Stimulated activated CD8-positive, alpha-beta memory T cell treated with anti-CD3 and anti-CD28 coated beads, Interleukin-7, amount 100 ng/mL, for 4 hours (primary cell): ENCODE measurements at regions not wholly inside any gene's neighbourhood (a gene's known extent, or its start where the extent isn't known, plus 50 kb on each side); places are given as distances from the start of the nearest gene placed in this dataset.
"Not testable (repeated sequence)": the region's sequence is repeated elsewhere in the genome, so short reads cannot be mapped to it uniquely, and the experiment has no call there.

Experiments used
- DNase-seq, 2 donors: peaks; one replicate each; pipeline ENCODE4 v3.0.0-alpha.2; 2020; ENCODE audit warnings: low read depth in 2 of 2

GRCh38 chr3:5545719-5546118, 358.2 kb downstream of the EDEM1 start:
- no peak for DNase-seq

DNA sequence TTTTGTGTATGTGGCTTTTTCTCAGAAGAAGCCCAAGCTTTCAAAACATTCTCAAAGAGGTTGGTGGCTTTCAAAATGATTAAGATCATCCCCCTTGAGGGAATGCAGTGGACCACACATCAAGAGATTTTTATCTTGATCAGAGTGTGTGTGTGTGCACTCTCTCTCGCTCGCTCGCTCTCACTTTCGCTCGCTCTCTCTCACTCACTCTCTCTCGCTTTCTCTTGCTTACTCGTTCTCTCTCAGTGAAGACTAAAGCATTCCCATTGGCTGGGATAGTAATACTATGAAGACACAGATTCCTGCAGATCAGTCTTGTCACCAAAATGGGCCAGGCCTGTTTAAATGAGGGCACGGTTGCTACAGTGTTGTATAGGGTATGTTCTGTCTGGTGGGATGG, 365.7 kb downstream of the EDEM1 start:
- DNase-seq, result no peak

DNA sequence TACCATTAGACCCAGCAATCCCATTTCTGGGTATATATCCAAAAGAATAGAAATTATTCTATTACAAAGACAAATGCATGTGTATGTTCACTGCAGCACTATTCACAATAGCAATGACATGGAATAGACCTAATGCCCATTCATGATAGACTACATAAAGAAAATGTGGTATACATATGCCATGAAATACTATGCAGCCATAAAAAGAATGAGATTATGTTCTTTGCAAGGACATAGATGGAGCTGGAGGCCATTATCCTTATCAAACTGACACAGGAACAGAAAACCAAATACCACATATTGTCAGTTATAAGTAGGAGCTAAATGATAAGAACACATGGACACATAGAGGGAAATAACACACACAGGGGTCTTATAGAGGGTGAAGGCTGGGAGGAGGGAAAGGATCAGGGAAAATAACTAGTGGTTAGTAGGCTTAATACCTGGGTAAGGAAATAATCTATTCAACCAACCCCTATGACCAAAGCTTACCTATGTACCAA, 366.8 kb downstream of the EDEM1 start:
- DNase-seq, result no peak

GRCh38 chr3:5560199-5560598, 372.7 kb downstream of the EDEM1 start:
- DNase-seq, result no peak

DNA sequence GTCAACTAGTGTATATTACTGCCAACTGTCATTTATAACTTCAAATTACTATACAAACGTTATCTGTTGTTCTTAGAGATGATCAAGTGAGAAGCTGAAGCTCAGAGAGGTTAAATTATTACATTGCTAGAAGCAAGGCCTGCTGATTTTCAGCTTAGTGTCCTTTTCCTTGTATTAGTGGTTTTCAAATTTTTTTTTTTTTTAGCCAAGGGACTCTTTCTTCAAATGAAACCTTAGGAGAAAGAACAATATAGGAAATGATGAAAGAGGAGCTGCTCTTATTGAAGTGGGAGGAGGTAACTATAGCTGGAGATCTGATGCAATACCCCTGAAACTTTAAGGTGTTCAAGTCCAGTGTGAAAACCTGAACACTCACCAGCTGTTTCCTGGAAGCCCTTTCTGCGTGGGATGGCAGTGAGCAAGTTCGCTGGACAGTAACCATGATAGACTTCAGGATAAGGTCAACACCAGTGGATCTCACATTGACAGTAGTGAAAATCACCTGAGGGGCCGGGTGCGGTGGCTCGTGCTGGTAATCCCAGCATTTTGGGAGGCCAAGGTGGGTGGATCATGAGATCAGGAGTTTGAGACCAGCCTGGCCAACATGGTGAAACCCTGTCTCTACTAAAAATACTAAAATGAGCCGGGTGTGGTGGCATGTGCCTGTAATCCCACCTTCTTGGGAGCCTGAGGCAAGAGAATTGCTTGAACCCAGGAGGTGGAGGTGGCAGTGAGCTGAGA, 376.2 kb downstream of the EDEM1 start:
- no peak for DNase-seq

- DNase-seq, result no peak
Measured at GRCh38 chr3:5564278-5564666, 376.8 kb downstream of the EDEM1 start.

- no peak for DNase-seq
Measured at GRCh38 chr3:5565026-5565425, 377.5 kb downstream of the EDEM1 start.

DNA sequence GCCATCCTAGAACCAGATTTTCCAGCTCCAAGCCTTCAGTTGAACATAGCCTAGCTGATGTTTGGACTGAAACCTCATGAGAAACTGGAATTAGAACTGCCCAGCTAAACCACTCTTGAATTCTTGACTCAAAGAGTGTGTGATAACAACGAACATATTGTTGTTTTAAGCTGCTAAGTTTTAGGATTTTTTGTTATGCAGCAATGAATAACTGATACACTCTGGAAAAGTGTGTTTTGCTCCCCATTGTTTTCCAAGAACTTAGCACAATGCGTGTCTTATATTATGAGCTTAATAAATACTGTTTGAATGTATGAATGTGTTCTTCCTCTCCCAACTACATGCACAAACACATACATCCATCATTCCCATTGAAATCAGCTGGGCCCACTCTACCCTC, 379.6 kb downstream of the EDEM1 start:
- DNase-seq, result no peak

DNA sequence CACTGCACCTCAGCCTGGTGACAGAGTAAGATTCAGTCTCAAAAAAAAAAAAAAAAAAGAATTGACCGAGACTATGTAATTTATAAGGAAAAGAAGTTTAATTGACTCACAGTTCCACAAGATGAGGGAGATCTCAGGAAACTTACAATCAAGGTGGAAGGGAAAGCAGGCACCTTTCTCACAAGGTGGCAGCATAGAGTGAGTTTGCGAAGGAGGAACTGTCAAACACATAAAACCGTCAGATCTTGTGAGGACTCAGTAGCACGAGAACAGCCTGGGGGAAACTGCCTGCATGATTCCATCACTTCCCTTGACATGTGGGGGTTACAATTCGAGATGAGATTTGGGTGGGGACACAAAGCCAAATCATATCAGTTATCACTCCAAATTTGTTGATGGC, 380.9 kb downstream of the EDEM1 start:
- no peak for DNase-seq

DNA sequence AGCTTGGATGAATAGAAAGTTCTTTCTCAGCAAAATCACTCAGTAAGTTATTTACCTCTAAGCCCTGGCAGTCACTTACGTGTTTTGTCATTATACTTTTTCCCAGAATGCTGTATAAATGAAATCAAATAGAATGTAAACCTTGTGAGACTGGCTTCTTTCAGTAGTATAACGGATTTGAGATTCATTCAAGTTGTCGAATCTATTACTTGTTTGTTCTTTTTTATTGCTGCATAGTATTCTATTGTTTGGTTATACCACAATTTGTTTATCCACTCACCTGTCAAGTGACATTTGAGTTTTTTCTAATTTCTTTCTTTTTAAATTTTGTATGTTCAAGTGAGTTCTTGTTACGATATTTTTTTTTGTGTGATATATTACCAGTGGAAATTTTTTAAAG, 381.6 kb downstream of the EDEM1 start:
- DNase-seq, result no peak

GRCh38 chr3:5572168-5572567, 384.7 kb downstream of the EDEM1 start:
- DNase-seq, result no peak

GRCh38 chr3:5576277-5577011, 388.9 kb downstream of the EDEM1 start:
- no peak for DNase-seq

GRCh38 chr3:5579139-5579602, 391.7 kb downstream of the EDEM1 start:
- no peak for DNase-seq

- DNase-seq, result no peak
Measured at GRCh38 chr3:5579946-5580345, 392.4 kb downstream of the EDEM1 start.

- no peak for DNase-seq
Measured at GRCh38 chr3:5580826-5581225, 393.3 kb downstream of the EDEM1 start.

DNA sequence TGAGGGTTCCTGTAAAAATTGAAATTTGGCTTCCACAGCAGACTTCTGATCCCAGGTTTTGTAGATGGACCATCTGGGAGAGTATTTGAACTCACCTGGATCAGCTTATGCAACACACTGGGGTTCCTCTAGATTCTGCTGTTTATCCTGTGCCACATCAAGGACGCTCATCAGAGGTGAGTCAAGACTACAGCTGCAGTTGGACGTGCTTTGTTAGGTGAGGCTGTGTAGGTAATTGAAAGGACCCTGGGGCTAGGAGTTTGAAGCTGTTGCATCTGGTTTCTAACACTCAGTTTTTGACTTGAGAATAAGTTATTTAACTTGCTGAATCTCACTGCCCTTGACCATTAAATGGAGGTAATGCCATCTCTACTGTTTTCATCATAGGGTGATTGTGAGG, 394.2 kb downstream of the EDEM1 start:
- no peak for DNase-seq

DNA sequence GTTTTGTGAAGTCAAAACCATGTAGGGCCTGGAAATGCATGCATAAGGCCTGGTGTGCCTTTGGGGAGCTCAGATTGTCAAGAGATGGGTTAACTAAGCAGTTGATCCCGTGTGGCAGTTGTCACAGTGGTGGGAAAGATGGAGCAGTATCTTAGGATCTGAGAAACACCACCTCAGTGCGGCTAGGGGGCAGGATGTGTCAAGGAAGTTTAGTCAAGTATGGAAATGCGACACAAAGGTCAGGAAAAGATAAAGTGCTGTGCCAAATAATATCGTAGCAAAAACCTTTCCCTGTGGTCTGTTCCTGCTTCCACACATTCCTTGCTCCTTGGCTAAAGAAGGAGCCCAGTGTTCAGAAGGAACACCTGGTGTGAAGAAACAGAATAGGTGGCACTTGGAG, 396.4 kb downstream of the EDEM1 start:
- DNase-seq, result no peak

- no peak for DNase-seq
Measured at GRCh38 chr3:5585085-5585484, 397.6 kb downstream of the EDEM1 start.

DNA sequence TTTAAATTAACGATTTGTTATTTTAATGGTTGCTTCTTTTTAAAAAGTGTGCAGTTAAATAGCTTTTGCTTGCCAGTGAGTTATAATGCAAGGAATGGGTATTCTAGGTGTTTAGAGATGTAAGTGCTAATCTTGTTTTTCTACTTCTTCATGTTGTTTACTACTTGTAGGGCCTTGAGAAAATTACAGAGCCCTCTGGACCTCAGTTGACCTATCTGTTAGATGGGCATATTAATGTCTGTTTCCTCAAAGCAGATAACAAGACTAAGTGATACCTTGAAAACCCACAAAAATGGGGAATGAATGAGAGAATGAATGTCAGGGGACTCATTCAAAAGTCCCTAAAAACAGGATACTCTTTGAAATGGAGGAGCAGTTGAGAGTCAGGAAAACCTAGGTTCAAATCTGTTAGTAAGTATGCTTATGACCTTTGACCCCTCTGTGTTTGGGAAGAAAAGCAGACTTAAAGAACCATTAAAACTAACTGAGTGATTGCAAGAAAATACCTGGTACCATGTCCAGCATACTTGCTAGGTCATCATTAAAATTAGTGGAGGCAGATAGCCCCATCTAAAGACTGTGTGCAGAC, 419.5 kb downstream of the EDEM1 start:
- DNase-seq, result no peak

GRCh38 chr3:5607581-5607980, 420.1 kb downstream of the EDEM1 start:
- DNase-seq, result no peak

GRCh38 chr3:5608971-5609370, 421.5 kb downstream of the EDEM1 start:
- not testable (repeated sequence) for DNase-seq

DNA sequence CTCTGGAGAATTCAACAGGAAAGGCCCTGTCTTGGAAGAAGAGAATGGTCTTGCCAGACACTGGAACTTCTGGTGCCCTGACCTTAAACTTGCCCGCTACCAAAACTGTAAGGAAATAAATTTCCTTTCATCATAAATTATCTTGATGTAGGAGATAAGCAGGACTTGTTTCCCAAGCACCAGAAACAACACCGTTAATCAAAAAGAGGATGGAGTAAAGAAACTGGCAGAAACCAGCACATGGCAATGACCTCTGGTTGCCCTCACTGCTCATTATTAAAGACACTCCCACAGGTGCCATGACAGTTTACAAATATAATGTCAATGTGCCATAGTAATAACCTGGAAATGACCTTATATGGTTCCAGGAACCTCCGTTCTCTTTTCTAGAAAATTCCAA, 426.1 kb downstream of the EDEM1 start:
- no peak for DNase-seq

DNA sequence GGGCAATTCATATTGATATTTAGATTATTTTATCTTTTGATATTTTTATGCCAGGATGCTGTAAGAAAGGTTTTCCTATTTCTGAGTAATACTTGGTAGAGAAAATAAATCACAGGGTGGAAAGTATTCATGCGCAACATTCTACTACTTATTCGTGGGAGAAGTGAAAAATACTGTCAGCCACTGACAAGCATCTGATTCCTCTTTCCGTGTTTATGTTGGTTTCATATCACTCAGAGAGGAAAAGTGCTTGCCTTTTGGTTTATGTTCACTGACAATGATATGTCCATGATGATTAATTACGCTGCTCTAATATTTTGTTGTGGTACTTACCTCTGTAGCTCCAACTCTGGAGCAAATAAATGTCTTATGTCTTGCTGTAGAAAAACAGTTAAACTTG, 429.4 kb downstream of the EDEM1 start:
- DNase-seq, result no peak
